ENCODE measurements at regions not wholly inside any gene's neighbourhood (a gene's known extent, or its start where the extent isn't known, plus 50 kb on each side); places are given as distances from the start of the nearest gene placed in this dataset.

GRCh38 chr1:218673170-218673569, 328.0 kb downstream of the TGFB2 start:
- Histone ChIP-seq H3K4me1 (ENCODE audit: insufficient read depth, low read length, poor library complexity, severe bottlenecking) (no peaks in the 10 kb centered on the region), H3K9me3 (ENCODE audit: low read length) (no peaks in the 10 kb centered on the region), H3K4me2 (ENCODE audit: low read length) (no peak overlapping the region), H3K4me3 (ENCODE audit: low read depth, low read length, poor library complexity, severe bottlenecking) (no peak overlapping the region), H3K9me2 (ENCODE audit: insufficient read depth, low read length) (no peaks in the 10 kb centered on the region), H2AFZ (ENCODE audit: low read length) (no peak overlapping the region), H4K20me1 (ENCODE audit: insufficient read depth, low read length) (no peaks in the 10 kb centered on the region), H3K27ac (ENCODE audit: low read depth, low read length, poor library complexity, severe bottlenecking) (no peak overlapping the region), H3K79me2 (ENCODE audit: insufficient read depth, low read depth, low read length) (no peaks in the 10 kb centered on the region), H3K36me3 (ENCODE audit: insufficient read depth, low read length) (no peaks in the 10 kb centered on the region)
- intact Hi-C loops (cut with micrococcal nuclease; ENCODE audit: unreplicated experiment): no loop called here
- no TSS peak for BruUV-seq (replicated peaks)
- CTCF ChIA-PET (ENCODE audit: unreplicated experiment): no interaction called here
- TF ChIP-seq CTCF (conservative IDR thresholded peaks at IDR 0.05; ENCODE audit: low read length): no peak
- no peak for TF ChIP-seq EZH2phosphoT487 (IDR thresholded peaks at IDR 0.05; ENCODE audit: borderline replicate concordance, low read depth, low read length)
- POLR2A ChIA-PET: no interaction called here
- no peak for DNase-seq (ENCODE audit: low spot score)

- intact Hi-C loops (cut with micrococcal nuclease; ENCODE audit: unreplicated experiment): no loop called here
- no peaks in the 10 kb centered on the region for H3K9me3 ChIP-seq (ENCODE audit: low read length)
- no peaks in the 10 kb centered on the region for H3K9me2 ChIP-seq (ENCODE audit: insufficient read depth, low read length)
- no peaks in the 10 kb centered on the region for H3K4me1 ChIP-seq (ENCODE audit: insufficient read depth, low read length, poor library complexity, severe bottlenecking)
- no peaks in the 10 kb centered on the region for H4K20me1 ChIP-seq (ENCODE audit: insufficient read depth, low read length)
- H3K27ac ChIP-seq (ENCODE audit: low read depth, low read length, poor library complexity, severe bottlenecking): no peak overlapping the region
- H3K4me2 ChIP-seq (ENCODE audit: low read length): no peak overlapping the region
- H3K79me2 ChIP-seq (ENCODE audit: insufficient read depth, low read depth, low read length): no peaks in the 10 kb centered on the region
- no TSS peak for BruUV-seq (replicated peaks)
- H2AFZ ChIP-seq (ENCODE audit: low read length): no peak overlapping the region
- CTCF ChIA-PET (ENCODE audit: unreplicated experiment): no interaction called here
- POLR2A ChIA-PET: no interaction called here
- no peaks in the 10 kb centered on the region for H3K36me3 ChIP-seq (ENCODE audit: insufficient read depth, low read length)
- DNase-seq (ENCODE audit: low spot score): no peak
- no peak overlapping the region for H3K4me3 ChIP-seq (ENCODE audit: low read depth, low read length, poor library complexity, severe bottlenecking)
- TF ChIP-seq CTCF (conservative IDR thresholded peaks at IDR 0.05; ENCODE audit: low read length) (no peak), EZH2phosphoT487 (IDR thresholded peaks at IDR 0.05; ENCODE audit: borderline replicate concordance, low read depth, low read length) (no peak)
Measured at GRCh38 chr1:218674280-218674773, 329.2 kb downstream of the TGFB2 start.

- no peak overlapping the region for H3K4me3 ChIP-seq (ENCODE audit: low read depth, low read length, poor library complexity, severe bottlenecking)
- DNase-seq (ENCODE audit: low spot score): no peak
- no TSS peak for BruUV-seq (replicated peaks)
- H3K9me2 ChIP-seq (ENCODE audit: insufficient read depth, low read length): no peaks in the 10 kb centered on the region
- H4K20me1 ChIP-seq (ENCODE audit: insufficient read depth, low read length): no peaks in the 10 kb centered on the region
- no peak overlapping the region for H2AFZ ChIP-seq (ENCODE audit: low read length)
- H3K36me3 ChIP-seq (ENCODE audit: insufficient read depth, low read length): no peaks in the 10 kb centered on the region
- H3K4me1 ChIP-seq (ENCODE audit: insufficient read depth, low read length, poor library complexity, severe bottlenecking): no peaks in the 10 kb centered on the region
- H3K79me2 ChIP-seq (ENCODE audit: insufficient read depth, low read depth, low read length): no peaks in the 10 kb centered on the region
- POLR2A ChIA-PET: no interaction called here
- H3K9me3 ChIP-seq (ENCODE audit: low read length): no peaks in the 10 kb centered on the region
- H3K27ac ChIP-seq (ENCODE audit: low read depth, low read length, poor library complexity, severe bottlenecking): no peak overlapping the region
- CTCF ChIA-PET (ENCODE audit: unreplicated experiment): no interaction called here
- intact Hi-C loops (cut with micrococcal nuclease; ENCODE audit: unreplicated experiment): no loop called here
- H3K4me2 ChIP-seq (ENCODE audit: low read length): no peak overlapping the region
- TF ChIP-seq EZH2phosphoT487 (IDR thresholded peaks at IDR 0.05; ENCODE audit: borderline replicate concordance, low read depth, low read length) (no peak), CTCF (conservative IDR thresholded peaks at IDR 0.05; ENCODE audit: low read length) (no peak)
Measured at GRCh38 chr1:218677026-218677425, 331.9 kb downstream of the TGFB2 start.

Measured in OCI-LY7 (cell line).